C1 segment of cervical spinal cord (tissue), 14 donors: ENCODE measurements at regions not wholly inside any gene's neighbourhood (a gene's known extent, or its start where the extent isn't known, plus 50 kb on each side); places are given as distances from the start of the nearest gene placed in this dataset.
"Not testable (repeated sequence)": the region's sequence is repeated elsewhere in the genome, so short reads cannot be mapped to it uniquely, and the experiment has no call there.

ENCODE experiments used
- DNase-seq, 14 donors: peaks; one replicate each; lab custom pipeline; 2025; lab: John Stamatoyannopoulos, UW

GRCh38 chr12:84136862-84137367, 775.7 kb downstream of the SLC6A15 start:
- DNase-seq = no peak

- DNase-seq = no peak
Measured at GRCh38 chr12:84135586-84136279, 776.9 kb downstream of the SLC6A15 start.

DNA sequence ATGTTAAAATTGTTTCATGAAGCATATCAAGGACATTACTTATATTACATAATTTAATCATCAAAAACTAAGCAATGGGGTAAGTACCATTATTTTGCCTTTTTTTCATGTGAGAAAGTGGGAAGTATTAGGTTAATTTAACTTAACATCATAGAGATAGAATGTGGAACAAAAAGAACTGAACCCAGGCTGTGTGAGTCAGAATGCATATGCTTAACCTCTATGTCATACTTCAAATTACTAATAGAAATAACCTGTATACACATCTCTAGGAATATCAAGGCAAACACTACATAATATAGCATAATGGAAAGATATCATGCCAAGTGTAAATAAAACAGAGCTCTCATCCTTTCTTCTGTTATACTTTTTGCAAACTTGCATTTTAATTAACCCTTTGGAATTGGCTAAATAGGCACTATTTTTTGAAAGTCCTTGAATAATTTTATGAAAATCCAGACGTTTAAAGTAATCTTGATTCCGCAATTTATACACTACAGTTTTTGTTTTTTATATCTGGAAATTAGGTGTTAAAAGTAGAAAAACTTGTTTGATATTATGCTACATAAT, 777.7 kb downstream of the SLC6A15 start:
- DNase-seq = no peak

DNA sequence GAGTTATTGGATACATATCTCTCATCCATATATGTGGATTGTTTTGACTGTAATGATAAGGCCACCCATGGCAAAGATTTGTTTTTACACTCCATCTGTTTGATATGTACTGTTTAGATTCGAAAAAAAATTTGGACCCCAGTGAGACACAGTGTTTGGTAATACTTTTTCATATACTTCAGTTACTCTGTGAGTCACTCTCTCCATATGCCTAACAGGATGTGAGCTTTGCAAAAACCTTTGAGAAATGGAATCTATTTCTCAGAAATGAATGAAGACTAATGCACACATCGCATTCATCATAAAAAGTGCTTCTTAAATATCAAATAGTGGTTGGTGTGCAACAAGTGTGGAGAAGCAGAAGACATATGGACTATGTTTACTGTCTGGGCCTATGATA, 781.5 kb downstream of the SLC6A15 start:
- DNase-seq = no peak

- DNase-seq = no peak
Measured at GRCh38 chr12:84128117-84128991, 784.2 kb downstream of the SLC6A15 start.

- no peak for DNase-seq
Measured at GRCh38 chr12:84124211-84124610, 788.4 kb downstream of the SLC6A15 start.

GRCh38 chr12:84117190-84117589, 795.4 kb downstream of the SLC6A15 start:
- DNase-seq = no peak

GRCh38 chr12:84113666-84114065, 798.9 kb downstream of the SLC6A15 start:
- no peak for DNase-seq

DNA sequence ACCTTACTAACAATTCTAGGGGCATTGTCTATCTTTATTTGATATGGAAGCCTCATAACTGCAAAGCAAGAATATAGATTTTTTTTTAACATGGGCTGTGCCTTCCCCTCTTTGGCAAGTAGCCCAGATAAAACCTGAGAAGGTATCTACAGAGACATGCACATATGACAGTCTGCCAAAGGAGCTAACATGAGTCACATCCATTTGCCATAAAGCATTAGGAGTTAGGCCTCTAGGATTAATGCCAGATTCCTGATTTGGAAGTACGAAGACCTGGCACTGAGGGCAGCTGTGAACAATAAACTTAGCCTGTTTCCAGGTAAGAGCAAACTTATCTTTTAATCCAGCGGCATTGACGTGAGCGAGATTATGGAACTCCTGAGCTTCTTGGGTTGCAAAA, 808.7 kb downstream of the SLC6A15 start:
- DNase-seq = not testable (repeated sequence)

- not testable (repeated sequence) for DNase-seq
Measured at GRCh38 chr12:84101963-84102362, 810.6 kb downstream of the SLC6A15 start.

DNA sequence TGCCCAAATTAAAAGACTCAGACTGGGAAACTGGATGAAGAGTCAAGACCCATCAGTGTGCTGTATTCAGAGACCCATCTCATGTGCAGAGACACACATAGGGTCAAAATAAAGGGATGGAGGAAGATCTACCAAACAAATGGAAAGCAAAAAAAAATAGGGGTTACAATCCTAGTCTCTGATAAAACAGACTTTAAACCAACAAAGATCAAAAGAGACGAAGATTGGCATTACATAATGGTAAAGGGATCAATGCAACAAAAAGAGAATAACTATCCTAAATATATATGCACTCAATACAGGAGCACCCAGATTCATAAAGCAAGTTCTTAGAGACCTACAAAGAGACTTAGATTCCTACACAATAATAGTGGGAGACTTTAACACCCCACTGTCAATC, 813.0 kb downstream of the SLC6A15 start:
- DNase-seq = not testable (repeated sequence)

DNA sequence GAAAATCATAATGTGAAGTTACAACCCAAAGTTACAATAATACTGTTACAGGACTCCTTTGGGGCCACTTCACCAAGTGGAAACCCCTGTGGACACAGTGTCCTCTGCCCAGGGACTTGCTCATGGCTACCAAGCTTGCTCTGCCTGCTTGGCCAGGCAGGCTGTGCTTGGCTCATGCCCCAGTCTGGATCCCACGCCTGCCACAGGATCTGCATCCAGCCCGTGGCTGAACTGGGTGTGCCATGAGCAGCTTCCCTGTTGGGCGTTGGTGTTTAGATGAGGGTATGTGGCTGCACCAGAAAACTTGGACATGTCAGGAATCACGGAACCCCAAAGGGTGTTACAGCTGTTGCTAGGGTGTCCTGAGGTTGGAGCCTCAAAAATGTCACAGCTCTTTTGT, 820.9 kb downstream of the SLC6A15 start:
- DNase-seq = no peak

DNA sequence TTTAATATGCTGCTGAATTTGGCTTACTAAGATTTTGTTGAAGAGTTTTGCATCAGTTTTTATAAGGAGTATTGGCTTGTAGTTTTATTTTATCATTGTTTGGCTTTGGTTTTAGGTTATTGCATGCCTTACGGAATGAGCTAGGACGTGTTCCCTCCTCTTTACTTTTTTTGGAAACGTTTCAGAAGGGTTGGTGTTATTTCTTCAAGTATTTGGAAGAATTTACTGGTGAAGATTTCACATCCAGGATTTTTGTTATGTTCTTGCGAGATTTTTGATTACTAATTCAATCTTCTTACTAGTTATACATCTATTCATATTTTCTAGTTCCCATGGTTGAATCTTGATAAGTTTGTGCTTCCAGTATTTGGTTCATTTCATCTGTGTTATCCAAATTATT, 823.2 kb downstream of the SLC6A15 start:
- no peak for DNase-seq

DNA sequence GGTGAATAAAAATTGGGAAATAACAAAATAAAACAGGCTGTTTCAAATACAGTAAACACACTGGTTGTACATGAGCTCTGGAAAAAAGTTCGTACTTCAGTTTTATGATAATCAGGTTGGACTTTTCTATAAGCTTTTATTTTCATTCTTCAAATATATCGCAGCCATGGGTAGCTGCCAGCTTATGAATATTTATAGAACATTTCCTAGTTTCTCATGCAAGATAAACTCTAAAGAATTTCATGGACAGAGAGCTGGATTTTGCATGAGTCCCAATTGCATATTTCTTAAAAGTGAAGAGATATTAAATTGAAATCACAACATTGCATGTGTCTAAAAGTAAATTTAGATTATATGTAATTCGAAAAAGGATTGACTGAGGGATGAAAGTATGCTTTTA, 827.6 kb downstream of the SLC6A15 start:
- DNase-seq = no peak

GRCh38 chr12:84079626-84080025, 833.0 kb downstream of the SLC6A15 start:
- DNase-seq = no peak

- DNase-seq = no peak
Measured at GRCh38 chr12:84077679-84078078, 834.9 kb downstream of the SLC6A15 start.

DNA sequence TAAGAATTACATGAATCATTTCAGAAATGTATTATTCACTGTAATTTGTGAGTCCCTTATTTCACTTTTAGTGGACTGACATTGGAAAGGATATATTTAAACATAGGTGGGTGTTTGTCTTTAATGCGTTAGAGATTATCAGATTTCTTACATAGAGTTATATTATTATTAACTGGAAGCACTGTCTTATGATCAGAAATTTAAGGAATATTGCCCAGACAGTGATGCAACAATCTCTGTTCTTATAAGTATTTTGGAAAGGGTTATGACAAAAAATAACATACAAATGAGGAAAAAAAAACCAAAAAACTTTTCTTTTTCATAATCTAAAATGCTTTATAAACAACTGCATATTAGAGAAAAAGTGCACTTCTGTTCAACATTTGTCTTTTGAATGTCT, 836.6 kb downstream of the SLC6A15 start:
- DNase-seq = no peak

GRCh38 chr12:84073401-84073800, 839.2 kb downstream of the SLC6A15 start:
- no peak for DNase-seq

- no peak for DNase-seq
Measured at GRCh38 chr12:84072961-84073360, 839.6 kb downstream of the SLC6A15 start.

DNA sequence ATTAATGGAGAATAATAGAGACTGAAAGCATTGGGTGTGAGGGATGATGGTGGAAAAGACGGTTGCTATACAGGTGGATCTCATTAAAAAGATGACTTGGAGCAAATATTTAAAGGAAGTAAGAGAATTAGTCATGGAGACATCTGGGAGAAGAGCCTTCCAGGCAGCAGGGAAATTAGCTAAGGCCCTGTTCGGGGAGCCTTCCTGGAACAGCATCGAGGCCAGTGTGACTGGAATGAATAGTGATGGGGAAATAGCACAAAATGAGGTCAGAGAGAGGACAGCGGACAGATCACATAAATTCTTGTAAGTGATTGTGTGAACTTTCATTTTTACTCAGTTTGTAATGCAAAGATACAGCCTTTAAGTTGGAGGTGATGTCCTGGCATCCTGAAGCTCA, 842.3 kb downstream of the SLC6A15 start:
- DNase-seq = no peak

DNA sequence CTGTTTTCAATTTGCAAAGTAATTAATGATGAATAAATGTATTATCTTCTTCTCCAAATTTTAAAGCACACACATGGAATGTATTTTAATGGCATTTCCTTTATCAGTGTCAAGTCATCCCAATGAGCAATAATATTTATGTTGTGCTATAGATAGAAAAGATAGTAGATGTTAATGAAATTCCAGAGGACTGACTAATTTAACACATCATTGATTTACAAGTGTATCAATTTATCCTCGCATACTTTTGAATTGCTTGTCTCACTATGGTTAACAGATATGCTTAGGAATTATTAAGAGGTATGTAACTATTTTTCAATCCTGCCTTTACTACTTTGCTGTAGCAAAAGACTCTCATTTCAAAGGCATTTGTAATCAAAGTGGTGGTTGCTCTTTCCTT, 842.9 kb downstream of the SLC6A15 start:
- DNase-seq = no peak

DNA sequence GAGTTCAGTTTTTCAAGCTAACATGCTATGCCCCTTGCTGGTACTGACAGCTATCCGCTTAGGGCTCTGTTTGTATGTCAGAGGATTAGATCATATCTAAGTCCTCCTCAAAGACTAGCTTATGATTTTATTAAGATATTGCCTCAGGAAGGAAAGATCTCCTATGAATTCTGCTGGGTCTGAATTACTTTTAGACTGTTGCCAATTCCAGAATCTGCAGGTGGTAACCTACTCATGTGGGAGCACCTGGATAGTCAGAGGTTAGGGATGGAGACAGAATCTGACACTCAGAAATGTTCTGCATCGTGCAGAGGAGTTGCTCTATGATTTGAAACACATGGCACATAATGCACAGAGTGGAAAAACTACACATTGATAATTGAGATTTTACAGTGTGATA, 843.4 kb downstream of the SLC6A15 start:
- DNase-seq = no peak

- DNase-seq = no peak
Measured at GRCh38 chr12:84058136-84058535, 854.5 kb downstream of the SLC6A15 start.
